GM23338 (cell line): ENCODE measurements at regions not wholly inside any gene's neighbourhood (a gene's known extent, or its start where the extent isn't known, plus 50 kb on each side); places are given as distances from the start of the nearest gene placed in this dataset.

Source experiments
- ATAC-seq: fragments of 200-7000 bp; cut with Tn5 transposase; 3 replicates; pipeline ENCODE4 v1.9.1; 2020
- DNase-seq: peaks from one replicate; pipeline ENCODE4 v3.0.0-alpha.2; 2015; ENCODE audit warnings: low spot score
- H2AFZ ChIP-seq: fragments of 200-600 bp; sonication (generic); 2 replicates; pipeline ENCODE4 v1.8.0; 2016; ENCODE audit warnings: antibody characterized with exemption, mild to moderate bottlenecking, moderate library complexity
- H3F3A ChIP-seq: fragments of 200-600 bp; sonication (generic); replicated peaks from 2 replicates; pipeline ENCODE4 v1.8.0; 2017; ENCODE audit warnings: antibody characterized with exemption, mixed run types, low read depth
- H3K27ac ChIP-seq: fragments of 200-600 bp; sonication (generic); 2 replicates; pipeline ENCODE4 v1.6.1; 2016; ENCODE audit warnings: low read depth
- H3K27me3 ChIP-seq: fragments of 200-600 bp; sonication (generic); 2 replicates; pipeline ENCODE4 v1.8.0; 2016; ENCODE audit warnings: mild to moderate bottlenecking, mixed run types, moderate library complexity; ENCODE audit not compliant: insufficient read depth
- H3K36me3 ChIP-seq: fragments of 200-600 bp; sonication (generic); 2 replicates; pipeline ENCODE4 v1.8.0; 2016; ENCODE audit warnings: mild to moderate bottlenecking; ENCODE audit not compliant: insufficient read depth
- H3K4me1 ChIP-seq: fragments of 200-600 bp; sonication (generic); 2 replicates; pipeline ENCODE4 v1.8.0; 2016; ENCODE audit warnings: mild to moderate bottlenecking, moderate library complexity; ENCODE audit not compliant: insufficient read depth
- H3K4me2 ChIP-seq: fragments of 200-600 bp; sonication (generic); 2 replicates; pipeline ENCODE4 v1.7.1; 2017; ENCODE audit warnings: mixed run types
- H3K4me3 ChIP-seq: fragments of 200-600 bp; sonication (generic); 2 replicates; pipeline ENCODE4 v1.6.1; 2016; ENCODE audit warnings: mixed run types
- H3K79me2 ChIP-seq: fragments of 200-600 bp; sonication (generic); replicated peaks from 2 replicates; pipeline ENCODE4 v1.8.0; 2017; ENCODE audit warnings: mild to moderate bottlenecking; ENCODE audit not compliant: insufficient read depth
- H3K9me2 ChIP-seq: fragments of 200-600 bp; sonication (generic); 2 replicates; pipeline ENCODE4 v1.8.0; 2017; ENCODE audit not compliant: insufficient read depth
- H4K20me1 ChIP-seq: fragments of 200-600 bp; sonication (generic); replicated peaks from 2 replicates; pipeline ENCODE4 v1.8.0; 2017; ENCODE audit warnings: mild to moderate bottlenecking; ENCODE audit not compliant: insufficient read depth
- H3K27ac Mint-ChIP-seq: 2 replicates; pipeline ENCODE4 v1.8.0; 2020; ENCODE audit warnings: inconsistent platforms, mild to moderate bottlenecking, moderate library complexity, mixed read lengths
- H3K27me3 Mint-ChIP-seq: 3 replicates; pipeline ENCODE4 v1.8.0; 2022; ENCODE audit warnings: low read depth, mild to moderate bottlenecking, moderate library complexity, mixed read lengths, inconsistent platforms; ENCODE audit not compliant: insufficient read depth, poor library complexity
- H3K36me3 Mint-ChIP-seq: 3 replicates; pipeline ENCODE4 v1.8.0; 2021; ENCODE audit warnings: low read depth, mild to moderate bottlenecking, inconsistent platforms, moderate library complexity, mixed read lengths
- H3K4me1 Mint-ChIP-seq: 3 replicates; pipeline ENCODE4 v1.8.0; 2020; ENCODE audit warnings: mild to moderate bottlenecking, inconsistent platforms, mixed read lengths
- H3K4me3 Mint-ChIP-seq: 3 replicates; pipeline ENCODE4 v1.8.0; 2021; ENCODE audit warnings: moderate library complexity, mild to moderate bottlenecking, inconsistent platforms, mixed read lengths
- H3K9me3 Mint-ChIP-seq: 3 replicates; pipeline ENCODE4 v1.8.0; 2020; ENCODE audit warnings: moderate library complexity, mild to moderate bottlenecking, inconsistent platforms, mixed read lengths
- CREB1 ChIP-seq: fragments of 250-450 bp; sonication (Bioruptor Pico); IDR thresholded peaks from 2 replicates; pipeline ENCODE4 v1.5.0; 2020; ENCODE audit warnings: low read depth, mild to moderate bottlenecking, moderate library complexity
- EZH2 ChIP-seq: fragments of 200-600 bp; sonication (generic); IDR thresholded peaks from one replicate; pipeline ENCODE4 v1.8.0; 2017; ENCODE audit warnings: antibody characterized with exemption, mild to moderate bottlenecking, low read depth; ENCODE audit not compliant: unreplicated experiment
- EZH2phosphoT487 ChIP-seq: fragments of 200-600 bp; sonication (generic); IDR thresholded peaks from one replicate; pipeline ENCODE4 v1.8.1; 2018; ENCODE audit warnings: antibody characterized with exemption; ENCODE audit not compliant: unreplicated experiment
- JUNB ChIP-seq: IDR thresholded peaks from one replicate; pipeline ENCODE4 v1.6.1; 2016; ENCODE audit warnings: antibody characterized with exemption; ENCODE audit not compliant: unreplicated experiment
- NANOG ChIP-seq: IDR thresholded peaks from 2 replicates; pipeline ENCODE4 v1.6.1; 2016; ENCODE audit warnings: antibody characterized with exemption, borderline replicate concordance
- POLR2AphosphoS5 ChIP-seq: IDR thresholded peaks from 2 replicates; pipeline ENCODE4 v1.6.1; 2016; ENCODE audit warnings: antibody characterized with exemption, low read depth
- STAT1 ChIP-seq: IDR thresholded peaks from one replicate; pipeline ENCODE4 v1.6.1; 2016; ENCODE audit warnings: antibody characterized with exemption; ENCODE audit not compliant: unreplicated experiment
- ZNF114 ChIP-seq: fragments of 250-450 bp; sonication (Bioruptor Pico); IDR thresholded peaks from 2 replicates; pipeline ENCODE4 v1.5.0; 2020; ENCODE audit warnings: mild to moderate bottlenecking, moderate library complexity
- ZNF331 ChIP-seq: fragments of 250-450 bp; sonication (Bioruptor Pico); IDR thresholded peaks from 2 replicates; pipeline ENCODE4 v1.5.0; 2020; ENCODE audit warnings: low read depth, mild to moderate bottlenecking, moderate library complexity
- TF ChIP-seq, protein P1 (sequence below): IDR thresholded peaks from one replicate; pipeline ENCODE4 v1.6.1; 2018; ENCODE audit warnings: antibody characterized with exemption; ENCODE audit not compliant: unreplicated experiment
- TF ChIP-seq, protein P2 (sequence below): fragments of 250-450 bp; sonication (Bioruptor Pico); IDR thresholded peaks from 2 replicates; pipeline ENCODE4 v1.5.0; 2020; ENCODE audit warnings: mild to moderate bottlenecking, moderate library complexity
- TF ChIP-seq, protein P3 (sequence below): IDR thresholded peaks from 2 replicates; pipeline ENCODE4 v1.6.1; 2016; ENCODE audit warnings: antibody characterized with exemption
- TF ChIP-seq, protein P4 (sequence below), 2 experiments: fragments of 200-600 bp in 1 of 2; sonication (generic) in 1 of 2; conservative IDR thresholded peaks; 2 replicates each; pipeline versions ENCODE4 v1.5.1 to v1.6.1; 2016 to 2017; ENCODE audit warnings: antibody characterized with exemption in 2 of 2, low read depth in 2 of 2, mild to moderate bottlenecking in 2 of 2, moderate library complexity in 1 of 2

DNA sequence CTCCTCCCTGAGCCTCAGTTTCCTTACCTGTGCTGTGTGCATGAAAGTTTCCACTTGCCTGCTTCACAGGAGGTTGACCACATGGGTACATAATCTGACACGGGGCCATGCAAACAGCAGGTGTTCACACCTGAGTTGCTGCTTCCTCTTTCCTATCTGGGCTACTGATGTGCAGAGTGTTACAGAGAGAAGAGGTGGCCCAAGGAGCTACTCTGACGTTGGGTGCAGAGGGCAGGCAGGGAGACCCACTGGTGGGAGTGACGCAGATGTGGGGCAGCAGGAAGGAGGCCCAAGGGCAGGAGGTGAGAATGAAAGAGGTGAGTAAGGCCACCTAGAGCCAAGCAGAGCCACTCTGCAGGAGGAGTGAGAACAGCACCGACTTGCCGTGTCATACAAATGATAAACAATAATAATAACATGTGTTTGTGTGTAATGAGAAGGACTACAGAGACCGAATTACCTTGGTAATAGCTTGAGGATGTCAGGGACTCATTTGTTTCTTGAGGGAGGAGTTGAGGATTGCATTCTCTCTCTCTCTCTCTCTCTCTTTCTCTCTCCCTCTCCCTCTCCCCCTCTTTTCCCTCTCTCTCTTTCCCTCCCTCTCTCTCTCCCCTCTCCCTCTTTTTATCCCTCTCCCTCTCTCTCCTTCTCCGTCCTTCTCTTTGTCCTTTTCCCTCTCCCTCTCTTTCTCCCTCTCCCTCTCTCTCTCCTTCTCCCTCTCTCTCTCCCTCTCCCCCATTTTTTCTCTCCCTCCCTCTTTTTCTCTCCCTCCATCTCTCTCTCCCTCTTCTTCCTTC lies 87.4 kb upstream of the IGSF21 start:
- Histone ChIP-seq H3K9me2 (no peaks in the 10 kb centered on the region), H4K20me1 (no peaks in the 10 kb centered on the region), H3K27ac (no peak overlapping the region), H2AFZ (no peak overlapping the region), H3K4me3 (no peak overlapping the region), H3F3A (no peaks in the 10 kb centered on the region), H3K27me3 (no peaks in the 10 kb centered on the region), H3K79me2 (no peaks in the 10 kb centered on the region), H3K4me2 (no peak overlapping the region), H3K4me1 (no peaks in the 10 kb centered on the region), H3K36me3 (no peaks in the 10 kb centered on the region)
- no peaks in the 10 kb centered on the region for H3K4me1 Mint-ChIP-seq
- H3K9me3 Mint-ChIP-seq, result peaks cover 2% of the 10 kb centered on the region; the same call in 1 of the 3 replicates
- TF ChIP-seq POLR2AphosphoS5, result no peak
- no peak for TF ChIP-seq JUNB
- no peak for TF ChIP-seq STAT1
- TF ChIP-seq CREB1 (CRISPR knock-in tag), result no peak
- TF ChIP-seq NANOG, result no peak
- TF ChIP-seq, protein P1, sequence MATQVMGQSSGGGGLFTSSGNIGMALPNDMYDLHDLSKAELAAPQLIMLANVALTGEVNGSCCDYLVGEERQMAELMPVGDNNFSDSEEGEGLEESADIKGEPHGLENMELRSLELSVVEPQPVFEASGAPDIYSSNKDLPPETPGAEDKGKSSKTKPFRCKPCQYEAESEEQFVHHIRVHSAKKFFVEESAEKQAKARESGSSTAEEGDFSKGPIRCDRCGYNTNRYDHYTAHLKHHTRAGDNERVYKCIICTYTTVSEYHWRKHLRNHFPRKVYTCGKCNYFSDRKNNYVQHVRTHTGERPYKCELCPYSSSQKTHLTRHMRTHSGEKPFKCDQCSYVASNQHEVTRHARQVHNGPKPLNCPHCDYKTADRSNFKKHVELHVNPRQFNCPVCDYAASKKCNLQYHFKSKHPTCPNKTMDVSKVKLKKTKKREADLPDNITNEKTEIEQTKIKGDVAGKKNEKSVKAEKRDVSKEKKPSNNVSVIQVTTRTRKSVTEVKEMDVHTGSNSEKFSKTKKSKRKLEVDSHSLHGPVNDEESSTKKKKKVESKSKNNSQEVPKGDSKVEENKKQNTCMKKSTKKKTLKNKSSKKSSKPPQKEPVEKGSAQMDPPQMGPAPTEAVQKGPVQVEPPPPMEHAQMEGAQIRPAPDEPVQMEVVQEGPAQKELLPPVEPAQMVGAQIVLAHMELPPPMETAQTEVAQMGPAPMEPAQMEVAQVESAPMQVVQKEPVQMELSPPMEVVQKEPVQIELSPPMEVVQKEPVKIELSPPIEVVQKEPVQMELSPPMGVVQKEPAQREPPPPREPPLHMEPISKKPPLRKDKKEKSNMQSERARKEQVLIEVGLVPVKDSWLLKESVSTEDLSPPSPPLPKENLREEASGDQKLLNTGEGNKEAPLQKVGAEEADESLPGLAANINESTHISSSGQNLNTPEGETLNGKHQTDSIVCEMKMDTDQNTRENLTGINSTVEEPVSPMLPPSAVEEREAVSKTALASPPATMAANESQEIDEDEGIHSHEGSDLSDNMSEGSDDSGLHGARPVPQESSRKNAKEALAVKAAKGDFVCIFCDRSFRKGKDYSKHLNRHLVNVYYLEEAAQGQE, result no peak
- TF ChIP-seq EZH2phosphoT487, result no peak
- TF ChIP-seq, protein P2, sequence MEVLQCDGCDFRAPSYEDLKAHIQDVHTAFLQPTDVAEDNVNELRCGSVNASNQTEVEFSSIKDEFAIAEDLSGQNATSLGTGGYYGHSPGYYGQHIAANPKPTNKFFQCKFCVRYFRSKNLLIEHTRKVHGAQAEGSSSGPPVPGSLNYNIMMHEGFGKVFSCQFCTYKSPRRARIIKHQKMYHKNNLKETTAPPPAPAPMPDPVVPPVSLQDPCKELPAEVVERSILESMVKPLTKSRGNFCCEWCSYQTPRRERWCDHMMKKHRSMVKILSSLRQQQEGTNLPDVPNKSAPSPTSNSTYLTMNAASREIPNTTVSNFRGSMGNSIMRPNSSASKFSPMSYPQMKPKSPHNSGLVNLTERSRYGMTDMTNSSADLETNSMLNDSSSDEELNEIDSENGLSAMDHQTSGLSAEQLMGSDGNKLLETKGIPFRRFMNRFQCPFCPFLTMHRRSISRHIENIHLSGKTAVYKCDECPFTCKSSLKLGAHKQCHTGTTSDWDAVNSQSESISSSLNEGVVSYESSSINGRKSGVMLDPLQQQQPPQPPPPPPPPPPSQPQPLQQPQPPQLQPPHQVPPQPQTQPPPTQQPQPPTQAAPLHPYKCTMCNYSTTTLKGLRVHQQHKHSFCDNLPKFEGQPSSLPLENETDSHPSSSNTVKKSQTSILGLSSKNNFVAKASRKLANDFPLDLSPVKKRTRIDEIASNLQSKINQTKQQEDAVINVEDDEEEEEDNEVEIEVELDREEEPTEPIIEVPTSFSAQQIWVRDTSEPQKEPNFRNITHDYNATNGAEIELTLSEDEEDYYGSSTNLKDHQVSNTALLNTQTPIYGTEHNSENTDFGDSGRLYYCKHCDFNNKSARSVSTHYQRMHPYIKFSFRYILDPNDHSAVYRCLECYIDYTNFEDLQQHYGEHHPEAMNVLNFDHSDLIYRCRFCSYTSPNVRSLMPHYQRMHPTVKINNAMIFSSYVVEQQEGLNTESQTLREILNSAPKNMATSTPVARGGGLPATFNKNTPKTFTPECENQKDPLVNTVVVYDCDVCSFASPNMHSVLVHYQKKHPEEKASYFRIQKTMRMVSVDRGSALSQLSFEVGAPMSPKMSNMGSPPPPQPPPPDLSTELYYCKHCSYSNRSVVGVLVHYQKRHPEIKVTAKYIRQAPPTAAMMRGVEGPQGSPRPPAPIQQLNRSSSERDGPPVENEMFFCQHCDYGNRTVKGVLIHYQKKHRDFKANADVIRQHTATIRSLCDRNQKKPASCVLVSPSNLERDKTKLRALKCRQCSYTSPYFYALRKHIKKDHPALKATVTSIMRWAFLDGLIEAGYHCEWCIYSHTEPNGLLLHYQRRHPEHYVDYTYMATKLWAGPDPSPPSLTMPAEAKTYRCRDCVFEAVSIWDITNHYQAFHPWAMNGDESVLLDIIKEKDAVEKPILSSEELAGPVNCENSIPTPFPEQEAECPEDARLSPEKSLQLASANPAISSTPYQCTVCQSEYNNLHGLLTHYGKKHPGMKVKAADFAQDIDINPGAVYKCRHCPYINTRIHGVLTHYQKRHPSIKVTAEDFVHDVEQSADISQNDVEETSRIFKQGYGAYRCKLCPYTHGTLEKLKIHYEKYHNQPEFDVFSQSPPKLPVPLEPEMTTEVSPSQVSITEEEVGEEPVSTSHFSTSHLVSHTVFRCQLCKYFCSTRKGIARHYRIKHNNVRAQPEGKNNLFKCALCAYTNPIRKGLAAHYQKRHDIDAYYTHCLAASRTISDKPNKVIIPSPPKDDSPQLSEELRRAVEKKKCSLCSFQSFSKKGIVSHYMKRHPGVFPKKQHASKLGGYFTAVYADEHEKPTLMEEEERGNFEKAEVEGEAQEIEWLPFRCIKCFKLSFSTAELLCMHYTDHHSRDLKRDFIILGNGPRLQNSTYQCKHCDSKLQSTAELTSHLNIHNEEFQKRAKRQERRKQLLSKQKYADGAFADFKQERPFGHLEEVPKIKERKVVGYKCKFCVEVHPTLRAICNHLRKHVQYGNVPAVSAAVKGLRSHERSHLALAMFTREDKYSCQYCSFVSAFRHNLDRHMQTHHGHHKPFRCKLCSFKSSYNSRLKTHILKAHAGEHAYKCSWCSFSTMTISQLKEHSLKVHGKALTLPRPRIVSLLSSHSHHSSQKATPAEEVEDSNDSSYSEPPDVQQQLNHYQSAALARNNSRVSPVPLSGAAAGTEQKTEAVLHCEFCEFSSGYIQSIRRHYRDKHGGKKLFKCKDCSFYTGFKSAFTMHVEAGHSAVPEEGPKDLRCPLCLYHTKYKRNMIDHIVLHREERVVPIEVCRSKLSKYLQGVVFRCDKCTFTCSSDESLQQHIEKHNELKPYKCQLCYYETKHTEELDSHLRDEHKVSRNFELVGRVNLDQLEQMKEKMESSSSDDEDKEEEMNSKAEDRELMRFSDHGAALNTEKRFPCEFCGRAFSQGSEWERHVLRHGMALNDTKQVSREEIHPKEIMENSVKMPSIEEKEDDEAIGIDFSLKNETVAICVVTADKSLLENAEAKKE (CRISPR knock-in tag), result no peak
- TF ChIP-seq ZNF331 (CRISPR knock-in tag), result no peak
- TF ChIP-seq, protein P3, sequence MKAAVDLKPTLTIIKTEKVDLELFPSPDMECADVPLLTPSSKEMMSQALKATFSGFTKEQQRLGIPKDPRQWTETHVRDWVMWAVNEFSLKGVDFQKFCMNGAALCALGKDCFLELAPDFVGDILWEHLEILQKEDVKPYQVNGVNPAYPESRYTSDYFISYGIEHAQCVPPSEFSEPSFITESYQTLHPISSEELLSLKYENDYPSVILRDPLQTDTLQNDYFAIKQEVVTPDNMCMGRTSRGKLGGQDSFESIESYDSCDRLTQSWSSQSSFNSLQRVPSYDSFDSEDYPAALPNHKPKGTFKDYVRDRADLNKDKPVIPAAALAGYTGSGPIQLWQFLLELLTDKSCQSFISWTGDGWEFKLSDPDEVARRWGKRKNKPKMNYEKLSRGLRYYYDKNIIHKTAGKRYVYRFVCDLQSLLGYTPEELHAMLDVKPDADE, result no peak
- no peak for TF ChIP-seq EZH2
- TF ChIP-seq, protein P4, sequence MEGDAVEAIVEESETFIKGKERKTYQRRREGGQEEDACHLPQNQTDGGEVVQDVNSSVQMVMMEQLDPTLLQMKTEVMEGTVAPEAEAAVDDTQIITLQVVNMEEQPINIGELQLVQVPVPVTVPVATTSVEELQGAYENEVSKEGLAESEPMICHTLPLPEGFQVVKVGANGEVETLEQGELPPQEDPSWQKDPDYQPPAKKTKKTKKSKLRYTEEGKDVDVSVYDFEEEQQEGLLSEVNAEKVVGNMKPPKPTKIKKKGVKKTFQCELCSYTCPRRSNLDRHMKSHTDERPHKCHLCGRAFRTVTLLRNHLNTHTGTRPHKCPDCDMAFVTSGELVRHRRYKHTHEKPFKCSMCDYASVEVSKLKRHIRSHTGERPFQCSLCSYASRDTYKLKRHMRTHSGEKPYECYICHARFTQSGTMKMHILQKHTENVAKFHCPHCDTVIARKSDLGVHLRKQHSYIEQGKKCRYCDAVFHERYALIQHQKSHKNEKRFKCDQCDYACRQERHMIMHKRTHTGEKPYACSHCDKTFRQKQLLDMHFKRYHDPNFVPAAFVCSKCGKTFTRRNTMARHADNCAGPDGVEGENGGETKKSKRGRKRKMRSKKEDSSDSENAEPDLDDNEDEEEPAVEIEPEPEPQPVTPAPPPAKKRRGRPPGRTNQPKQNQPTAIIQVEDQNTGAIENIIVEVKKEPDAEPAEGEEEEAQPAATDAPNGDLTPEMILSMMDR (conservative IDR thresholded peaks at IDR 0.05; ENCODE audit: low read depth in 2 of 2), result no peak
- TF ChIP-seq ZNF114 (CRISPR knock-in tag), result no peak
- H3K36me3 Mint-ChIP-seq, result no peaks in the 10 kb centered on the region
- no peak overlapping the region for H3K27ac Mint-ChIP-seq
- DNase-seq (no peak), ATAC-seq (no peak)
- no peak overlapping the region for H3K4me3 Mint-ChIP-seq
- peaks cover 15% of the 10 kb centered on the region for H3K27me3 Mint-ChIP-seq
